ENCODE measurements at regions not wholly inside any gene's neighbourhood (a gene's known extent, or its start where the extent isn't known, plus 50 kb on each side); places are given as distances from the start of the nearest gene placed in this dataset.

DNA sequence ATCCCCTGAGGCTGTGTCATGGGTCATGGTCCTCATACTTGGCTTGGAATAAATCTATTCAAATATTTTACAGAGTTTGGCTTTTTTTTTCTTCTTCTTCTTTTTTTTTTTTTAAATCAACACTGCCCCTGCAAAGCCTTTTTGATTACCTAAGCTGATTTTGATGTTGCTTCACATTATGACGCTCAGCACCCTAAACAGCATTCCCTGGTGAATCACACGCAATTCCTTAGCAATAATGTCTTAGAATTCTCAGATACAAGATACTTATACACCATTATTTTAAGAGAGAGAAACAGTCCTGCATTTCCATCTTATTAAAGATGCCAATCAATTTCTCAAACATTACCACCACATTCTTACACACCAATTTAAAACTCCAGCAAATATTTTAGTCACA is 323.7 kb upstream of the IGFBP3 start:
- TF ChIP-seq GATA3 (IDR thresholded peaks at IDR 0.05; ENCODE audit: low read depth, low read length) = no peak

DNA sequence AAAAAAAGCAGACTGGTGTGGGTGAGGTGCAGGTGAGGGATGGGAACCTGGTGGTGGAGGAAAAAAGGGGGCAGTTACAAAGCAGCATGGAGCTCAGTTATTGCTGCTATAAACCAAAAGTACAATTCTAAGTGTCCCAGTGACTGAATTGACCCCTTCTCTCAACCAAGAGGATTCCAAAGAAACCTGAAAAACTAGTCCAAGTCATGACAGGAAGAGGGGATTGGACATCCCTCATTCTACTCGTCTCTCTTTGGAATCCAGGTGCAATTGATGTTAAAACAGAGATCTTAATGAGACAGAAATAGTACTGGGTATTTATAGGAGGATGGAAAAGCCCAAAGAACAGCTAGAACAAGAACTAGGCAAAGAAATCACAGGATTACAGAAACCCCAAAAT is 322.3 kb upstream of the IGFBP3 start:
- no peak for TF ChIP-seq GATA2 (IDR thresholded peaks at IDR 0.05; ENCODE audit: low read depth, low read length)
- no peak for TF ChIP-seq GATA3 (IDR thresholded peaks at IDR 0.05; ENCODE audit: low read depth, low read length)

DNA sequence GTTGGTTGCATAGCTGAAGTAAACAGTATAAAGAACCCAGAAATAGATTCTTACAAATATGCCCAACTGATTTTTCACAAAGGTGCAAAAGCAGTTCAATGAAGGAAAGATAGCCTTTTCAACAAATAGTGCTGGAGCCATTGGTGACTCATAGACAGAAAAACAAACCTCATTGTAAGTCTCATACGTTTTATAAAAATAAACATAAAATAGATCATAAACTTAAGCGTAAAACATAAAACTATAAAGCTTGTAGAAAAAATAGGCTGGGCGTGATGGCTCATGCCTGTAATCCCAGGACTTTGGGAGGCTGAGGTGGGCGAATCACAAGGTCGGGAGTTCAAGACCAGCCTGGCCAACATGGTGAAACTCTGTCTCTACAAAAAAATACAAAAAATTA is 318.8 kb upstream of the IGFBP3 start:
- TF ChIP-seq GATA2 (IDR thresholded peaks at IDR 0.05; ENCODE audit: low read depth, low read length) = no peak
- no peak for TF ChIP-seq GATA3 (IDR thresholded peaks at IDR 0.05; ENCODE audit: low read depth, low read length)

DNA sequence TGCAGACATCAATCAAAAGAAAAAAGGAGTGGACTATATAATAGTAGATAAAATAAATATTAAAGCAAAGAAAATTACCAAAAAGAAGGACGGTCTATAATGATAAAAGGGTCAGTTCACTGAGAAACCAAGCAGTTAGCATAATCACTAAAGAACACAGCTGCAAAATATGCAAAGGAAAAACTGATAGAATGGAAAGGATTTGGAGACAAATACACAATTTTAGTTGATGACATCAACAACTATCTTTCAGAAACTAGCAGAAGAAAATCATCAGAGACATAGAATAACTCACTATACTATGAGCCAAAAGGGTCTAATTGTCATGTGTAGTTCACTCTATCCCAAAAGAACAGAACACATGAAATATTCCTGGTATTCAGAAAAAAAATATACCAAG is 316.4 kb upstream of the IGFBP3 start:
- TF ChIP-seq GATA3 (IDR thresholded peaks at IDR 0.05; ENCODE audit: low read depth, low read length) = no peak
- no peak for TF ChIP-seq GATA2 (IDR thresholded peaks at IDR 0.05; ENCODE audit: low read depth, low read length)

DNA sequence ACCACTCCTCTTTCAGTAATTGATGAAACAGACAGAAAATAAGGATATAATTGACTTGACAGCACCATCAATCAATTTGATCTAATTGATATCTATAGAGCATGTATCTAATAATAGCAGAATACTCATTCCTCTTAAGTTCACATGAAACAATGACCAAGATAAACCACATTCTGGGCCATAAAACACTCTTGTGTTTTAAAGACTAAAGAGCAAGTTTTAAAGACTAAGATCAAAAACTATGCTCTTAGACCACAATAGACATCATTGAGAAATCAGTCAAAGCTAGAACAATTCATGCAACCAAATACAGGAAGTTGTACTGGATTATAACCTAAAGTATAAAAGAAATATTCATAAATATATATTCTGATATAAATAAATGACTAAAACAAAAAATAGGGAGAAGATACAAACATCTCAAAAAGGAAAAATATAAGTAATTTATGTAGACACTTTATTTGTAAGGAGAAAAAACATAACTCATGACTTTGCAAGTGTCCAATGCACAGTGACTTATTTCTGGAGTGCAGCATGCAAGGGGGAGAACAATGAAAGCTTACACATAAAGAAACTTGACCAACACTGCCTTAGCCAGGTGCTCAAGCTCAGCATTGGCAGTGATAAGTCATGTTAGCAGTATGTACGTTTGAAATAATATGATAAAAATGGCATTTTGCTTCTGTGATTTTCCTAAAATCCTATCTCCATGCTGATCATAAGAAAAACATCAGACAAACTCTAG is 312.7 kb upstream of the IGFBP3 start:
- TF ChIP-seq GATA2 (IDR thresholded peaks at IDR 0.05; ENCODE audit: low read depth, low read length) = no peak
- TF ChIP-seq GATA3 (IDR thresholded peaks at IDR 0.05; ENCODE audit: low read depth, low read length) = no peak

DNA sequence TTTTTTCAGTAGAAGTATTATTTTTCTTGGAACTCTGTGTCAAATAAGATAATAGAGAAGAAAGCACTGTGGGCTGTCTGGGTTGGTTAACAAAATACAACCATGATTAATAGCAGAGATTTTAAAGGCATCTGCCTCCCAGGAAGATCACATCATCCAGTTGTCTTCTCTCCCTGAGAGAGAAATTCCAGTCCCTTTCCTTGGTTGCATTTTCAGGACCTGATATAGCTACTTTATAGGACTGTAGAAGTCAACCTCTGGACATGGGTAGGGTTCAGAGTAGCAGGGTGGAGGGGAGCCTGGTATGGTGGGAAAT is 309.9 kb upstream of the IGFBP3 start:
- no peak for TF ChIP-seq GATA3 (IDR thresholded peaks at IDR 0.05; ENCODE audit: low read depth, low read length)
- TF ChIP-seq GATA2 (IDR thresholded peaks at IDR 0.05; ENCODE audit: low read depth, low read length) = no peak

DNA sequence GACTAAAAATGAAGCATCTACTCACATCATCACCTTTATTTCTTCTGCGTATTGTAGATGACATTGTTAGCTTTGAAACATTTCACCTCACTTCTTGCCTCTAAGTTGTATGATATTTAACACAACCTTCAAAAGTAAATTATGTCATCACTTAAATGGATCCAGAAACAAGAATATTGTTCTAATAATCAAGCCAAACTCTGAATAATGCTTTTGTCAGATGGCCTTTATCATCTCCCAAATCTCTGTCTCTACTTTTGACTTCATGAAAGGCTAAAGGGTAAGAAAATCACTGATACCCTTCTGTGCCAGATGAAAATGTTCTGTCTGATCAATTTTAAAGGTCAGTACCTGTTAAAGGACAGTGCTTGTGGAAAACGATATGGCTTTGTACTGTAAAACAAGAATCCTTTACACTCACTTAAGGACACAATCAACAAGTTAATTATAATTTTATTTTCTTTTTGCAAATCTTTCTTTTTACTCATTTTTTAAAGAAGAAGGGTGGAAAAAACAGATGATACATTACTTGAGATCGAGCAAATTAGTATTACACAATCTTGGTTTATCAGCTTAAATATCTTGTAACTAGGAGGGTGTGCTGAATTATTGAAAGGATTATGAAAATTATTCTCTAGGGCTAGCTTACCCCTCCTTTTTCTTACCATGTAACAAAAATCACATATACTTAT is 309.4 kb upstream of the IGFBP3 start:
- no peak for TF ChIP-seq GATA2 (IDR thresholded peaks at IDR 0.05; ENCODE audit: low read depth, low read length)
- 0 out of 2 replicates have a peak, but pooled peaks have one; percentile 31 for TF ChIP-seq GATA3 (IDR thresholded peaks at IDR 0.05; ENCODE audit: low read depth, low read length)

DNA sequence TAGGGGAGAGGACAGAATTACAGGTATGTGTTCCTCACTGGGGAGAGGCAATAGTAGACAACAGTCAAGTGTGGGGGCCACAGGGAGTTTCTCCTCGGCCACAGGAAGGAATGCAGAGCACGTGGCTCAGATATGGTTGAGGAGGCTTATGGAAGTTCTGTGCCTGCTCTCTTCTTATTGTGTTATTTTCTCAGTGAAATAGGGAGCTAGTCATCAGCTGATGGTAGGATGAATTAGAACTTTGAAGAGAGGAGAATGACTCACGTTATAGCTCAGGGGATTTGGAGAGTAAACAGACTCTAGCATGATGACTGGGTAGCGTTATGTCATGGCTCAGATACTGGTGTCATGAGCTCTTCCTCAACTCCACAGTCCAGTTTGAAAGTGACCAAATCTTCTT is 308.3 kb upstream of the IGFBP3 start:
- TF ChIP-seq GATA3 (IDR thresholded peaks at IDR 0.05; ENCODE audit: low read depth, low read length) (no peak), GATA2 (IDR thresholded peaks at IDR 0.05; ENCODE audit: low read depth, low read length) (no peak)

DNA sequence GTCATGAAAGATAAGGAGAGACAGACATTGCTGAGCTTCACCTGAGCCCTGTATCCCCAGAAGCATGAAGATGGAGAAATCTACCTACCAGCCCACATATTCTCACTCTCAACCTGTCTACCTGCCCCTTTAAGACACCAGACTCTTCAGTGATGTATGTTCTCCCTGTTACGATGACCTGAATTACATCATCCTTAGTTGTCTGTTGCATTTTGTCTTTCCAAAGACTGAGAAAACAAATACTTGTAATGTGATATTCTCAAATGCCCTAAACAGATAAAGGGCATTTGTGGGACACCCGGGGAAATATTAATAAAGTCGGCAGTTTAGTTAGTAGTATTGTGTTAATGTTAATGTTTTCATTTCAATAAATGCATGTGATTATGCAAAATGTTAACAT is 305.8 kb upstream of the IGFBP3 start:
- TF ChIP-seq GATA3 (IDR thresholded peaks at IDR 0.05; ENCODE audit: low read depth, low read length) (no peak), GATA2 (IDR thresholded peaks at IDR 0.05; ENCODE audit: low read depth, low read length) (no peak)

DNA sequence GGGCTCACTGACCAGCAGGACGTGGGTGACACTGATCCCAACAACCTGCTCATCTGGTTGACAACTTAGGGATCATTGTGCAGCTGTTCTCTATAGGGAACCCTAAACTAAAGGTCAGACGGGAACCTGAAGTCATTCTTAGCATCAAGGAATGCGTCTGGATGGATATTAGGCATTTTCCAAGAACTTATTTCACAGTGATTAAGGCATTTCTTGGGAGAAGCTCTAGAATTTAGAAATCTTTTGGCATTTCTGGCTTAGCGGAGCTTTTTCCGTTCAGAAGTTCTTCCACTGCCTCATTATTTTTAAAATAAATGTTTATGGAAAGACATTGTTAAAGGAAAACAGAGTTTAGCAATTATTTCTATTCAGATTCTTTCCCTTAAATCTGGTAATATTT is 303.3 kb upstream of the IGFBP3 start:
- TF ChIP-seq GATA2 (IDR thresholded peaks at IDR 0.05; ENCODE audit: low read depth, low read length) (no peak), GATA3 (IDR thresholded peaks at IDR 0.05; ENCODE audit: low read depth, low read length) (no peak)

DNA sequence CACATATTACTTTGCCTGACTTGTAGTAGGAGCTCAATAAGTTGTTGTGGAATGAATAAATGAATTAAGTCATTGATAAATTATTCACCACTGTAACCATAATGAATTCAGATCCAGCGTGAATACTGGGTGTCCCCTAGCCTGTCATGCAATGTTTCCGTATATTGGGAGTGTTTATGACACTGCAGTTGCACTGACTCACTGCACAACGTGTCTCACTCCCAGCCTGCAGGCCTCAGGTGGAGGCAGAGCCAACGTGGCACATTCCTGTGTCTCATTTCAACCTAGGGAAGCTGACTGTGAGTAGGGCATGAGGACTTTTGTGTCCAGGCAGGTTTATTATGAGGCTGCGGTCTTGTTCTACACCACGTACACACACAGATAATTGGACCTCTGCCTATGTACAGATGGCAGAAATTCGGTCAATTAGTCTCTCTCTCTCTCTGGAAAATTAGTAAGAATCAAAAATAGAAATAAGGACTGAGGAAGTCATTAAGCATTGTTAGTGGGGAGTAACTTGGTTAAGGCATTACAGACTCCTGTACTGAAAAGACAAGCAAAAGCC is 299.1 kb upstream of the IGFBP3 start:
- no peak for TF ChIP-seq GATA3 (IDR thresholded peaks at IDR 0.05; ENCODE audit: low read depth, low read length)
- no peak for TF ChIP-seq GATA2 (IDR thresholded peaks at IDR 0.05; ENCODE audit: low read depth, low read length)

DNA sequence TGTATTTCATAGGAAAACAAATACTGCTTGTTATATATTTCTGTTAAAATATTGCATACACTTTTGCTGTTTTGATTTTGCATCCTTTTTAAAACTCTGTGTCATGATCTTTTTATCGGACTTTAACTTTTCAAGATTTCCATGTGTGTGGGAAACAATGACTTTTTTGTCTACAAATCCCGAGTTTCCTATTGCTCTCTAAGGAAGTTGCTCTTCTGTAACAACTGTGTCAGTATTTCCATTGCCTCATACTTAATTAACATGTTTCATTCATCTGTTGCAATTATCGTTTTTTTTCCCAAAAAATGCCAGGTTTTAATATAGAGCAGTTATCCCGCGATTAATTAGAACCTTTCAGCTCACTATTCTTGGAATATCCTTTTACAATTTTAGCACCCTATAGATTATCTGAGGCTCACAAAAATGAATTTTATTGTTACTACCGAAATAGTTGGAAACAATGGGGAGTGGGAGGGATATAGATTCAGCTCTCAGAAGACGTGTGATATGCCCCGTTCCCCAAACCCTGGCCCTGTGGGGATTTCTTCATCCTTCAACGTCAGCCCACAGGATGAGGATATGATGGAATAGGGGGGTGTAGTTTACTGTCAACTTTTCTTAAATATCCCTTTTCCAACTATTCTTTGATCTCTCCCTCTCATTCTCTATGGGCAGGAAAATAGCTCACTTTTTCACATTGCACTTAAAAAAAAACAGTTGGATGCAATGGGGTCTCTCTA is 297.6 kb upstream of the IGFBP3 start:
- no peak for TF ChIP-seq GATA2 (IDR thresholded peaks at IDR 0.05; ENCODE audit: low read depth, low read length)
- no peak for TF ChIP-seq GATA3 (IDR thresholded peaks at IDR 0.05; ENCODE audit: low read depth, low read length)

DNA sequence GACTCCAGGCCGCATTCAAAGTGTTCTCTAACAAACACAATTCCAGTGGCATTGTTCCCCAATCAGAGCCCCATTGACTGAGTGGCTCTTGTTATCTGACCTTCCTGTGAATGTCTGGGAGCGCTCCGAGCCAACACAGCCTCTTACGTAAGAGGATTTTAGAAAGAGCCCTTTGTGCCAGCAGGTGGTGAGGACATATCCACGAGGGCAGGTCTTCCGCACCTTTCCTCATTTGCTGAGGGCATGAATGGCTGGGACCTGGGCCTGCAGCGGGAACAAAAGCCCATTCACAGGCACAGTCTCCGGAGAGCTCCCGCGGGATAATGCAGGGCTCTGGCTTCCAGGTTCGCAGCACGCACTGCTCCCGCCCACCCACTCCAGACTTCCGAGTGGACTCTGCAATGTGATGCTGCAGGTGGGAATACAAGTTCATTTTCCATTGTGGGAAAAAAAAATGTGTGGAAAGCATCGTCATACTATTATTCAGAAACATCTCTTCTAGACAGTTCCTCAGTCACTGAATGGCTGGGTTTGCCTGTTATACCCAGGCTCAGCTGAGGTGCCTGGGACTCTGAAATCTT is 295.0 kb upstream of the IGFBP3 start:
- TF ChIP-seq GATA3 (IDR thresholded peaks at IDR 0.05; ENCODE audit: low read depth, low read length) (no peak), GATA2 (IDR thresholded peaks at IDR 0.05; ENCODE audit: low read depth, low read length) (no peak)

DNA sequence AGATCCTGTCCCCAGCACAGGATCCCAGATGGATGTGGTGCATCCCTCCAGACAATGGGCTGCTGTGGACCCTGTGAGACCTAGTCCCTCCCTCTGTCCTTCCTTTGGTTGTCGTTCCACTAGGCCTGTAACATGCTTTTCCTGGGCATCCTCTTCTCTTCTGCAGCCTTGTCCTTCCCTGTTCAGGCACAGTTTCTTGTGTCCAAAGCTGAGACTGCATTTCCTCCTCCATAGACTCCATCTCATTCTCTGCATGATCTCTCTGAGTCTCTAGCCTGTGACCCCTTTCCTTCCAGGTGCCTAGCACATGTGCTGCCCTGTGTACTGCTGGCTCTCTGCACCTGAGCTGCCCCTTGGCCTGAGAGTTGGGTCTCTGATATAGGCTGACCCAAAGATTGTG is 293.5 kb upstream of the IGFBP3 start:
- TF ChIP-seq GATA2 (IDR thresholded peaks at IDR 0.05; ENCODE audit: low read depth, low read length) (no peak), GATA3 (IDR thresholded peaks at IDR 0.05; ENCODE audit: low read depth, low read length) (no peak)

Measured in SH-SY5Y (cell line).